IMR-90 (cell line): ENCODE measurements at regions not wholly inside any gene's neighbourhood (a gene's known extent, or its start where the extent isn't known, plus 50 kb on each side); places are given as distances from the start of the nearest gene placed in this dataset.

Experiments
- ATAC-seq: fragments of 200-7000 bp; cut with Tn5 transposase; 2 replicates; pipeline ENCODE4 v1.9.1; 2020; ENCODE audit warnings: low read depth, mild to moderate bottlenecking, moderate library complexity
- BruUV-seq: library from RNA; stranded (reverse); fragments of 400-500 nt; replicated peaks from 2 replicates; lab custom pipeline; 2021; lab: Mats Ljungman, UMichigan
- CTCF ChIA-PET: fragments of 300-600 bp; formaldehyde crosslinking; extraction: SDS; loops from one replicate; lab custom pipeline; 2021; ENCODE audit warnings: antibody characterized with exemption; lab: Yijun Ruan, JAX
- POLR2A ChIA-PET: fragments of 300-600 bp; sonication (Branson Sonifier 250); formaldehyde crosslinking; loops from one replicate; lab custom pipeline; 2022; ENCODE audit warnings: antibody characterized with exemption; ENCODE audit not compliant: unreplicated experiment; lab: Charles Lee
- DNase-seq: peaks from one replicate; pipeline ENCODE4 v3.0.0; 2013
- H2AFZ ChIP-seq: replicated peaks from 2 replicates; pipeline ENCODE3; 2013; ENCODE audit warnings: low read length, mild to moderate bottlenecking; ENCODE audit not compliant: poor library complexity
- H2AK5ac ChIP-seq: 2 replicates; pipeline ENCODE4 v1.6.1; 2013; ENCODE audit warnings: low read depth, low read length, inconsistent platforms
- H2AK9ac ChIP-seq: replicated peaks from 2 replicates; pipeline ENCODE3; 2013; ENCODE audit warnings: mild to moderate bottlenecking, low read depth, low read length, moderate library complexity; ENCODE audit not compliant: poor library complexity
- H2BK120ac ChIP-seq: 2 replicates; pipeline ENCODE4 v1.6.1; 2013; ENCODE audit warnings: low read depth, low read length, inconsistent platforms
- H2BK15ac ChIP-seq: 3 replicates; pipeline ENCODE4 v1.6.1; 2013; ENCODE audit warnings: low read depth, low read length, inconsistent platforms
- H2BK20ac ChIP-seq: 2 replicates; pipeline ENCODE4 v1.6.1; 2013; ENCODE audit warnings: low read depth, mild to moderate bottlenecking, inconsistent platforms, low read length, moderate library complexity
- H2BK5ac ChIP-seq: 2 replicates; pipeline ENCODE4 v1.6.1; 2013; ENCODE audit warnings: mild to moderate bottlenecking, low read depth, low read length, inconsistent platforms; ENCODE audit not compliant: poor library complexity, severe bottlenecking
- H3K14ac ChIP-seq: replicated peaks from 2 replicates; pipeline ENCODE4 v1.6.1; 2013; ENCODE audit warnings: low read depth, low read length, inconsistent platforms
- H3K18ac ChIP-seq: 2 replicates; pipeline ENCODE4 v1.6.1; 2013; ENCODE audit warnings: low read depth, low read length, control low read depth
- H3K23ac ChIP-seq: 2 replicates; pipeline ENCODE4 v1.6.1; 2013; ENCODE audit warnings: low read depth, low read length, inconsistent platforms
- H3K27ac ChIP-seq: 2 replicates; pipeline ENCODE4 v1.5.1; 2013; ENCODE audit warnings: mild to moderate bottlenecking, control low read depth, low read length; ENCODE audit not compliant: insufficient read depth
- H3K27me3 ChIP-seq: 2 replicates; pipeline ENCODE4 v1.6.1; 2013; ENCODE audit warnings: low read length; ENCODE audit not compliant: control insufficient read depth, insufficient read depth
- H3K36me3 ChIP-seq: 2 replicates; pipeline ENCODE4 v1.6.1; 2013; ENCODE audit warnings: low read length, mixed read lengths; ENCODE audit not compliant: control insufficient read depth, insufficient read depth
- H3K4ac ChIP-seq: 2 replicates; pipeline ENCODE4 v1.6.1; 2013; ENCODE audit warnings: low read depth, low read length, inconsistent platforms
- H3K4me1 ChIP-seq: 2 replicates; pipeline ENCODE4 v1.6.1; 2013; ENCODE audit warnings: low read length, mixed read lengths; ENCODE audit not compliant: control insufficient read depth, insufficient read depth
- H3K4me2 ChIP-seq: 2 replicates; pipeline ENCODE4 v1.6.1; 2013; ENCODE audit warnings: low read depth, mild to moderate bottlenecking, control low read depth, low read length, moderate library complexity
- H3K4me3 ChIP-seq: 2 replicates; pipeline ENCODE4 v1.5.1; 2013; ENCODE audit warnings: low read depth, mild to moderate bottlenecking, control low read depth, low read length, moderate library complexity; ENCODE audit not compliant: insufficient read depth
- H3K56ac ChIP-seq: 2 replicates; pipeline ENCODE4 v1.6.1; 2013; ENCODE audit warnings: low read length, inconsistent platforms; ENCODE audit not compliant: insufficient read depth; ENCODE audit errors: extremely low read depth
- H3K79me1 ChIP-seq, 2 experiments: 2 replicates each; pipeline ENCODE4 v1.6.1; 2013; ENCODE audit warnings: low read length in 2 of 2, inconsistent platforms in 1 of 2, low read depth in 1 of 2
- H3K9ac ChIP-seq: 2 replicates; pipeline ENCODE4 v1.6.1; 2013; ENCODE audit warnings: low read depth, low read length, control low read depth
- H3K9me1 ChIP-seq: 2 replicates; pipeline ENCODE4 v1.6.1; 2013; ENCODE audit warnings: low read length, inconsistent platforms; ENCODE audit not compliant: insufficient read depth
- H3K9me3 ChIP-seq: 2 replicates; pipeline ENCODE4 v1.6.1; 2013; ENCODE audit warnings: low read length; ENCODE audit not compliant: control insufficient read depth, insufficient read depth
- H4K20me1 ChIP-seq: 2 replicates; pipeline ENCODE4 v1.6.1; 2013; ENCODE audit warnings: low read length, inconsistent platforms; ENCODE audit not compliant: insufficient read depth
- H4K5ac ChIP-seq: 2 replicates; pipeline ENCODE4 v1.6.1; 2013; ENCODE audit warnings: mild to moderate bottlenecking, low read depth, low read length, control low read depth
- H4K8ac ChIP-seq, 2 experiments: 2 replicates each; pipeline ENCODE4 v1.6.1; 2013; ENCODE audit warnings: low read depth in 2 of 2, low read length in 2 of 2, control low read depth in 1 of 2, inconsistent platforms in 1 of 2
- H4K91ac ChIP-seq: 2 replicates; pipeline ENCODE4 v1.6.1; 2013; ENCODE audit warnings: low read depth, low read length, inconsistent platforms; ENCODE audit not compliant: insufficient read depth
- ELK1 ChIP-seq: fragments of 150-350 bp; IDR thresholded peaks from 2 replicates; pipeline ENCODE4 v1.6.1; 2016; ENCODE audit warnings: low read depth, mild to moderate bottlenecking, low read length, moderate library complexity, borderline replicate concordance
- NFE2L2 ChIP-seq: fragments of 150-350 bp; IDR thresholded peaks from 2 replicates; pipeline ENCODE4 v1.6.1; 2016; ENCODE audit warnings: low read depth, mild to moderate bottlenecking, low read length
- WGBS, 2 experiments: methylation state at CpG; one replicate each; pipeline versions ENCODE4 v1.1.5 to v1.1.7; 2013; ENCODE audit warnings: missing lambda C conversion rate in 2 of 2; ENCODE audit not compliant: insufficient read length in 1 of 2; ENCODE audit errors: extremely low coverage in 2 of 2; 5-methylcytosine and 5-hydroxymethylcytosine counted together
- dilution Hi-C: fragments of 300-500 bp; cut with HindIII; formaldehyde crosslinking; loops from one replicate; pipeline ENCODE4 v1.14.3; 2018; ENCODE audit warnings: low sequenced_read_pairs; ENCODE audit not compliant: unreplicated experiment
- in situ Hi-C: fragments of 300-500 bp; cut with MboI; formaldehyde crosslinking; loops from 3 replicates; pipeline ENCODE4 v1.14.3; 2019; ENCODE audit warnings: low sequenced_read_pairs, inconsistent platforms, mixed read lengths
- intact Hi-C: fragments of 100-400 bp; cut with micrococcal nuclease; formaldehyde crosslinking; loops from 2 replicates; pipeline ENCODE4 v1.10.0; 2022

GRCh38 chr10:88097092-88097516, 233.7 kb downstream of the PTEN start:
- DNase-seq (no peak), ATAC-seq (no peak)
- peak overlapping the region; percentile 48; the same call in 1 of the 2 replicates for H2BK20ac ChIP-seq
- H3K14ac ChIP-seq = peak overlapping the region; percentile 3; the same call in 1 of the 2 replicates
- WGBS, 2 experiments = no CpG with 5 or more reads among the region's 2 CpGs
- H3K4me1 ChIP-seq = peaks cover 5% of the 10 kb centered on the region
- intact Hi-C loops = loop anchor here (5.0 kb wide), 2 partner anchors 65 to 235 kb away; partner anchors contain the start of genes KLLN and PTEN
- H2BK5ac ChIP-seq = no peak overlapping the region
- H3K18ac ChIP-seq = peak overlapping the region; percentile 64; the same call in 1 of the 2 replicates
- no peak overlapping the region for H3K4me2 ChIP-seq
- H3K56ac ChIP-seq = no peak overlapping the region
- H2AFZ ChIP-seq = no peak overlapping the region
- H3K27me3 ChIP-seq = no peaks in the 10 kb centered on the region; the same call in 1 of the 2 replicates
- CTCF ChIA-PET = no interaction called here
- H3K9me1 ChIP-seq = 0 out of 2 replicates have a peak, but pooled peaks cover 2% of the 10 kb centered on the region
- H2AK9ac ChIP-seq = no peak overlapping the region
- H4K91ac ChIP-seq = no peak overlapping the region
- H4K20me1 ChIP-seq = no peaks in the 10 kb centered on the region
- H2AK5ac ChIP-seq = peak overlapping the region; percentile 33; the same call in 1 of the 2 replicates
- in situ Hi-C loops = no loop called here
- no peaks in the 10 kb centered on the region for H3K36me3 ChIP-seq
- H4K5ac ChIP-seq = peak overlapping the region; percentile 78
- H3K9me3 ChIP-seq = no peaks in the 10 kb centered on the region
- H3K27ac ChIP-seq = no peak overlapping the region
- H2BK120ac ChIP-seq = no peak overlapping the region
- dilution Hi-C loops = no loop called here
- no peak overlapping the region for H3K9ac ChIP-seq
- H3K79me1 ChIP-seq = no peaks in the 10 kb centered on the region
- peak overlapping the region in 1 of 2 experiments; percentile 7; a peak in 1 of 4 replicates for H4K8ac ChIP-seq
- POLR2A ChIA-PET = no interaction called here
- no peak overlapping the region for H2BK15ac ChIP-seq
- H3K23ac ChIP-seq = no peak overlapping the region
- no peak overlapping the region for H3K4ac ChIP-seq
- no peak overlapping the region for H3K4me3 ChIP-seq
- TF ChIP-seq NFE2L2 (no peak), ELK1 (no peak)
- BruUV-seq = no TSS peak
